ENCODE measurements at regions not wholly inside any gene's neighbourhood (a gene's known extent, or its start where the extent isn't known, plus 50 kb on each side); places are given as distances from the start of the nearest gene placed in this dataset.
A peak's percentile ranks its signal among the peaks of the same experiment; 100 is the strongest.
"Not testable (repeated sequence)": the region's sequence is repeated elsewhere in the genome, so short reads cannot be mapped to it uniquely, and the experiment has no call there.

DNA sequence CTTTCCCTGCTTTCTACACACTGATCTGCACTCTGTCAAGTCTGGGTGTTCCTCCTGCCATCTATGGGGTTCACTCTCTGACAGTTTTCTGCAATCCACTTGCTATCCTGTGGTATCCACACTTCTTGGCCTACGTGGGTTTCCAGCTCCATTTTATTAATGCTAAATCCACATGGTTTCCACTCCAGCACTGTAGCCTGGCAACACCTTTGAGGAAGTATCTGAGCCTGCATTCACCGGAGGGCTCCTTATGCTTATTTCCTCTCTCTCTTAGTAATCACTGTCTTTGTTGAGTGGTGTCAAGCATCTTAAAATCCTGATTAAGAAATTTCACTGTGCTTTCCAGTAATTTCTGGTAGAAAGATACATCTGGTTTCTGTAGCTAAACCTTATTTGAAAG is 703.7 kb downstream of the TMEM121 start:
- no peak for DNase-seq
- Histone ChIP-seq H3K27ac (no peak overlapping the region), H3K4me3 (no peak overlapping the region), H3K4me1 (no peaks in the 10 kb centered on the region), H3K36me3 (no peaks in the 10 kb centered on the region), H3K27me3 (peaks cover 0 to 11% (median 0%) of the 10 kb centered on the region in 3 donors), H3K9me3 (no peaks in the 10 kb centered on the region)
- WGBS, 5 donors = 40 to 51% (median 42%) methylated on average over 2 of the region's 2 CpGs
- intact Hi-C loops (cut with DNase I; ENCODE audit: low total_unique reads) = no loop called here
- TF ChIP-seq POLR2AphosphoS5 (IDR thresholded peaks at IDR 0.05) (no peak), EP300 (IDR thresholded peaks at IDR 0.05) (no peak), POLR2A (IDR thresholded peaks at IDR 0.05) (no peak)
- TF ChIP-seq, protein P1, sequence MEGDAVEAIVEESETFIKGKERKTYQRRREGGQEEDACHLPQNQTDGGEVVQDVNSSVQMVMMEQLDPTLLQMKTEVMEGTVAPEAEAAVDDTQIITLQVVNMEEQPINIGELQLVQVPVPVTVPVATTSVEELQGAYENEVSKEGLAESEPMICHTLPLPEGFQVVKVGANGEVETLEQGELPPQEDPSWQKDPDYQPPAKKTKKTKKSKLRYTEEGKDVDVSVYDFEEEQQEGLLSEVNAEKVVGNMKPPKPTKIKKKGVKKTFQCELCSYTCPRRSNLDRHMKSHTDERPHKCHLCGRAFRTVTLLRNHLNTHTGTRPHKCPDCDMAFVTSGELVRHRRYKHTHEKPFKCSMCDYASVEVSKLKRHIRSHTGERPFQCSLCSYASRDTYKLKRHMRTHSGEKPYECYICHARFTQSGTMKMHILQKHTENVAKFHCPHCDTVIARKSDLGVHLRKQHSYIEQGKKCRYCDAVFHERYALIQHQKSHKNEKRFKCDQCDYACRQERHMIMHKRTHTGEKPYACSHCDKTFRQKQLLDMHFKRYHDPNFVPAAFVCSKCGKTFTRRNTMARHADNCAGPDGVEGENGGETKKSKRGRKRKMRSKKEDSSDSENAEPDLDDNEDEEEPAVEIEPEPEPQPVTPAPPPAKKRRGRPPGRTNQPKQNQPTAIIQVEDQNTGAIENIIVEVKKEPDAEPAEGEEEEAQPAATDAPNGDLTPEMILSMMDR (IDR thresholded peaks at IDR 0.05) = no peak

DNA sequence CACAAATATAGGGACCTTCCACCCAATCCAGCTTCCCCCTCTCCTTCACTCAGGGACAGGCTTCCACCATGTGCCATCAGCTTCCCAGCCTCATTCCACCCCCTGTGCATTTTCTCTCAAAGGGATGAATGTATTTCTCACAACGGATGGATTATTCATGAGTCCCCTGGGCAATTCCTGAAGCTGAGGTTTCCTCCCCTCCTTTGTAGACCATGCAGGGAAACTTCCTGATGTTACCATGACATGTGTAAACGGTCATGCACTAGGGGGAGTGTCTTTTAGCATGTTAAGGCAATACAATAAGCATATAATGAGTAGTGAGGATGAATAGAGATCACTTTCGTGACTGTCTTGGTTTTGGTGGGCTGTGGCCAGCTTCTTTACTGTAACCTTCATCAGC is 706.8 kb downstream of the TMEM121 start:
- DNase-seq; H3K27ac ChIP-seq; intact Hi-C loops (cut with DNase I; ENCODE audit: low total_unique reads); H3K4me3 ChIP-seq; H3K4me1 ChIP-seq; H3K36me3 ChIP-seq; H3K9me3 ChIP-seq: not testable (repeated sequence)
- 17 to 45% (median 39%) methylated on average over 3 of the region's 3 CpGs for WGBS, 5 donors
- H3K27me3 ChIP-seq = peaks cover 0 to 15% (median 0%) of the 10 kb centered on the region in 3 donors

DNA sequence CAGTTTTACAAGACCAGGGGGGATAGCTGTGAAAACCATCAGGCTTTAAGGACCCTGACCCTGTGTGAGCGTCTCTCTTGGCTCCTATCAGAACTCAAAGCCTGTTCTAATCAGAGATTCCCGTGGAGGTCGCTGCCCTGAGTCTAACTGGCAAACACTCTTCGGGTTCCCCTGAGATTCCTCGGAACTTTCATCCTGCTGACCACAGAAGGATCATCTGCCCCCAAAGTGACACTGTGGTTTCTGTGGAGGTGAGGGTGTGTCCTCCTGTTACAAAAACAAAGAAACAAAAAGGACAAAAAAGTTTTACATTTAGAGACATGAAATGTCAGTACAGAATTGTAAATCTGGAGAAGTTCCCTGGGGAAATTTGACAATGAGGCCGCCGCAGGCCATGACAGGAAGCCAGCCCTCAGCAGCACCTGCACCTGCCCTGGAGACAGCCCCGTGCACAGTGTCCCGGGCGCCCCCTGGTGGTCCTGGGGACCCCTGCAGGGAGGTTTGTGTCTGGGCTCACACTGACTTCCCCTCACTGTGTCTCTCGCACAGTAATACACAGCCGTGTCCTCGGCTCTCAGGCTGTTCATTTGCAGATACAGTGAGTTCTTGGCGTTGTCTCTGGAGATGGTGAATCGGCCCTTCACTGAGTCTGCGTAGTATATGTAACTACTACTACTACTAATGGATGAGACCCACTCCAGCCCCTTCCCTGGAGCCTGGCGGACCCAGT is 708.3 kb downstream of the TMEM121 start:
- DNase-seq; H3K9me3 ChIP-seq; H3K27ac ChIP-seq; intact Hi-C loops (cut with DNase I; ENCODE audit: low total_unique reads); H3K4me3 ChIP-seq; H3K36me3 ChIP-seq; H3K27me3 ChIP-seq; H3K4me1 ChIP-seq: not testable (repeated sequence)
- TF ChIP-seq, protein P1 (IDR thresholded peaks at IDR 0.05) = peak in 4 of 7 experiments; percentile 20 to 47 (median 34)
- WGBS, 5 donors = 37 to 48% (median 43%) methylated on average over 12 to 16 of the region's 17 CpGs

DNA sequence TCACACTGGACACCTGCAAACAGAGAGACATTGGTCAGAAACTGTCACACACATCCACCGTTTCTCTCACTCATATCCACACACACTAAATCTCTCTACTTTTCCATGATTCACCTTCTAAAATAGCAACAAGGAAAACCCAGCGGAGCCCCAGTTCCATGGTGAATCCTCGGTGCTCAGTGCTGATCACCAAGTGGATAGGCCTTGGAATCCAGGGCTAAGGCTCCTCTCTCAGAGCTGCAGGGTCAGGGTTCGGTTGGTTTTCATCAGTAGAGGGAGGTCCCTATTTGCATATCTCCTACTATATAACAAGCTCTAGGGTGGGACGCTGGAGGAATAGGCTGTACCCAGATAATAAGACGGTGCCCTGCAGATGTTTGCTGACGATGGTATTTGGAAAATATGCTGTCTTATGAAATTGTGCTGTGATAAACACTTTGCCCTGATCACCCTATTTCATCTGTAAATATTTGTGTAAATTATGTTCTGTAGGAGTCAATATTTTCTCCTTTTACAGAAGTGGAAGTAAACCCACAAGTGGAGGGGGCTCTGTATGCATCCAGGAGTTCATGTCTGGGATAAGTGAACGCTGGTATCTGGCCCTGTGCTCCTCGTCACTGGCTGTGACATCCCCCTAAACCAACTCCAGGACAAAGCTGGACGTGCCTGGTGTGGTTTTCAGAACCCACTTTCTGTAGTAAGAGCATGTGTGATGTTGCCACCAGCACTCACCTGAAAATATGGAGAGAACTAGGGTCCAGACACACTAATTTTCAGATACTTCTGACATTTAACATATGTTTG is 709.2 kb downstream of the TMEM121 start:
- Histone ChIP-seq H3K36me3 (no peaks in the 10 kb centered on the region), H3K27ac (no peak overlapping the region), H3K9me3 (no peaks in the 10 kb centered on the region), H3K4me1 (no peaks in the 10 kb centered on the region), H3K27me3 (peaks cover 0 to 13% (median 0%) of the 10 kb centered on the region in 3 donors), H3K4me3 (no peak overlapping the region)
- DNase-seq = no peak
- intact Hi-C loops (cut with DNase I; ENCODE audit: low total_unique reads) = no loop called here
- 59 to 72% (median 67%) methylated on average over 10 of the region's 10 CpGs for WGBS, 5 donors
- TF ChIP-seq POLR2A (IDR thresholded peaks at IDR 0.05) = no peak
- no peak for TF ChIP-seq EP300 (IDR thresholded peaks at IDR 0.05)
- TF ChIP-seq, protein P1 (IDR thresholded peaks at IDR 0.05) = no peak
- no peak for TF ChIP-seq POLR2AphosphoS5 (IDR thresholded peaks at IDR 0.05)

Measured in stomach (tissue), 8 donors.